ENCODE measurements at regions not wholly inside any gene's neighbourhood (a gene's known extent, or its start where the extent isn't known, plus 50 kb on each side); places are given as distances from the start of the nearest gene placed in this dataset.

- H3F3A ChIP-seq (ENCODE audit: low read depth) = no peaks in the 10 kb centered on the region
- no peaks in the 10 kb centered on the region for H3K9me3 ChIP-seq (ENCODE audit: low read depth)
- peaks cover 8% of the 10 kb centered on the region for H3K27me3 Mint-ChIP-seq (ENCODE audit: insufficient read depth, low read depth)
- H3K4me3 Mint-ChIP-seq = no peak overlapping the region
- H3K36me3 ChIP-seq = no peaks in the 10 kb centered on the region
- no peak for DNase-seq (ENCODE audit: low spot score)
- H3K36me3 Mint-ChIP-seq = peaks cover 3% of the 10 kb centered on the region
- H3K4me3 ChIP-seq = no peak overlapping the region
- no peak overlapping the region for H2AFZ ChIP-seq (replicated peaks)
- no peak overlapping the region for H3K27ac Mint-ChIP-seq
- H4K20me1 ChIP-seq (ENCODE audit: low read depth) = no peaks in the 10 kb centered on the region
- no peaks in the 10 kb centered on the region for H3K27me3 ChIP-seq
- no peak overlapping the region for H3K9ac ChIP-seq
- H3K79me2 ChIP-seq (ENCODE audit: low read depth) = no peaks in the 10 kb centered on the region
- no peak overlapping the region for H3K27ac ChIP-seq
- peaks cover 10% of the 10 kb centered on the region for H3K9me3 Mint-ChIP-seq
- H3K4me1 ChIP-seq = no peaks in the 10 kb centered on the region
- no peak overlapping the region for H3K4me2 ChIP-seq
- peaks cover 2% of the 10 kb centered on the region for H3K4me1 Mint-ChIP-seq
- no peak for TF ChIP-seq EZH2 (IDR thresholded peaks at IDR 0.05)
- TF ChIP-seq CTCF (IDR thresholded peaks at IDR 0.05) = no peak
- no peak for TF ChIP-seq EZH2phosphoT487 (IDR thresholded peaks at IDR 0.05)
These were observed 126.1 kb upstream of the FRMD4A start for GRCh38 chr10:14456870-14457266.

DNA sequence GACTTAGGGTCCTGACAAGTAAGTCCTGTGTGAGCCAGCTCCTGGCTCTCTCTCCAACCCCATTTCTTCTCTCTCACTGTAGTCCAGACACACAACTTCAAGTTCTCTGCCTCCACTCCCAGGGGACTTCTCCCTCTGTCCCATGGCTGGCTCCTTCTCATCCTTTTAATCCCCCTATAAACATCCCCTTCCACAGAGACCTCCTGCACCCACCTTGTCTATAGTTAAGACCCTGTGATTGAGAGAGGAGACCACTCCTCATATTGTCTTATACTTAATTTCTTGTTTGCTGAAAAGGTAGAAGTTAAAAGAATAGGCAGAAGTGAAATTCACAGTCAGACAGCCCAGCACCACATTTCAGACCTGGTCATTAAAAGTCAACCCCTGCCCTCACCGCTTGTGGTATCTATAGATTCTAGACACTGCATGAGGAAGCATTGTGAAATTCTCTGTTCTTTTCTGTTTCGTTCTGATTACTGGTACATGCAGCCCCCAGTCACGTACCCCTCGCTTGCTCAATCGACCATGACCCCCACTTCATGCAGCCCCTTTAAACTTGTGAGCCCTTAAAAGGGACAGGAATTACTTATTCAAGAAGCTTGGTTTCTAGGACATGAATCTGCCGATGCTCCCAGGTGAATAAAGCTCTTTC lies 125.6 kb upstream of the FRMD4A start:
- H3K9me3 Mint-ChIP-seq = peaks cover 14% of the 10 kb centered on the region
- H3K36me3 Mint-ChIP-seq = peaks cover 3% of the 10 kb centered on the region
- peaks cover 11% of the 10 kb centered on the region for H3K27me3 Mint-ChIP-seq (ENCODE audit: insufficient read depth, low read depth)
- no peak for DNase-seq (ENCODE audit: low spot score)
- H3K36me3 ChIP-seq = no peaks in the 10 kb centered on the region
- H2AFZ ChIP-seq (replicated peaks) = no peak overlapping the region
- no peaks in the 10 kb centered on the region for H3K27me3 ChIP-seq
- H3K4me1 Mint-ChIP-seq = peaks cover 2% of the 10 kb centered on the region
- H3F3A ChIP-seq (ENCODE audit: low read depth) = no peaks in the 10 kb centered on the region
- no peak overlapping the region for H3K27ac Mint-ChIP-seq
- H3K4me3 Mint-ChIP-seq = no peak overlapping the region
- no peak overlapping the region for H3K27ac ChIP-seq
- TF ChIP-seq EZH2 (IDR thresholded peaks at IDR 0.05) (no peak), CTCF (IDR thresholded peaks at IDR 0.05) (no peak)
- no peak overlapping the region for H3K4me2 ChIP-seq
- H3K4me3 ChIP-seq = no peak overlapping the region
- H3K4me1 ChIP-seq = no peaks in the 10 kb centered on the region
- H3K9ac ChIP-seq = no peak overlapping the region
- no peaks in the 10 kb centered on the region for H4K20me1 ChIP-seq (ENCODE audit: low read depth)
- H3K9me3 ChIP-seq (ENCODE audit: low read depth) = no peaks in the 10 kb centered on the region
- no peaks in the 10 kb centered on the region for H3K79me2 ChIP-seq (ENCODE audit: low read depth)

DNA sequence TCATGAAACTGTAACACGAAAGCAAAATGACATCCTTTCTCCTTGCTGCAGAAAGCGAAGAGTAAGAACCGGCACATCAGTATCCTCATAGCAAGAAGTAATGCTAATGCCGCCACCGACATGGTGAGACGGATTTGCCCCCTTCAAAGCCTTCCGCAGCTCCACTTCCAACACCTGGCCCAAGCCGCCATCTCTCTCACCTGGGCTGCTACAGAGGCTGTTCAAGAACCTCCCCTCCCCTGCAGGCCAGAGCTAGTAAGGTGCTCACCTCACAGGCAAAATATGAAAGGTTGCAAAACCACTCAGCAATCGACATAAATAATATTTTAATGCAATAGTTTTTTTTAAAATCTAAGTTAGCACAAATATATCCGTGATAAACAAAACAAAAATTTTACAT lies 123.9 kb upstream of the FRMD4A start:
- Mint-ChIP-seq H3K4me1 (peaks cover 2% of the 10 kb centered on the region), H3K9me3 (peaks cover 14% of the 10 kb centered on the region), H3K27ac (peak overlapping the region; percentile 11), H3K27me3 (ENCODE audit: insufficient read depth, low read depth) (peaks cover 11% of the 10 kb centered on the region), H3K4me3 (no peak overlapping the region), H3K36me3 (peaks cover 3% of the 10 kb centered on the region)
- Histone ChIP-seq H3K36me3 (no peaks in the 10 kb centered on the region), H3K9me3 (ENCODE audit: low read depth) (no peaks in the 10 kb centered on the region), H3K4me2 (no peak overlapping the region), H4K20me1 (ENCODE audit: low read depth) (no peaks in the 10 kb centered on the region), H3F3A (ENCODE audit: low read depth) (no peaks in the 10 kb centered on the region), H3K27ac (no peak overlapping the region), H3K79me2 (ENCODE audit: low read depth) (no peaks in the 10 kb centered on the region), H2AFZ (replicated peaks) (no peak overlapping the region), H3K4me3 (no peak overlapping the region), H3K4me1 (no peaks in the 10 kb centered on the region), H3K9ac (no peak overlapping the region), H3K27me3 (no peaks in the 10 kb centered on the region)
- TF ChIP-seq EZH2phosphoT487 (IDR thresholded peaks at IDR 0.05) (no peak), CTCF (IDR thresholded peaks at IDR 0.05) (no peak), EZH2 (IDR thresholded peaks at IDR 0.05) (no peak)
- DNase-seq (ENCODE audit: low spot score) = no peak

Data from neural progenitor cell (in vitro differentiated cells).